AG09319 (cell line): ENCODE measurements at regions not wholly inside any gene's neighbourhood (a gene's known extent, or its start where the extent isn't known, plus 50 kb on each side); places are given as distances from the start of the nearest gene placed in this dataset.
A peak's percentile ranks its signal among the peaks of the same experiment; 100 is the strongest.
"Not testable (repeated sequence)": the region's sequence is repeated elsewhere in the genome, so short reads cannot be mapped to it uniquely, and the experiment has no call there.

Source experiments
- DNase-seq: peaks from one replicate; pipeline ENCODE4 v3.0.0-alpha.2; 2010; ENCODE audit warnings: low read depth; ENCODE audit errors: extremely low read depth
- CTCF ChIP-seq: IDR thresholded peaks from 2 replicates; pipeline ENCODE4 v1.5.1; 2011; ENCODE audit warnings: low read depth, mild to moderate bottlenecking, inconsistent platforms, low read length, moderate library complexity

GRCh38 chr15:62862717-62863116 lies 179.8 kb upstream of the TPM1 start:
- no peak for TF ChIP-seq CTCF
- DNase-seq = no peak

- DNase-seq = no peak
- no peak for TF ChIP-seq CTCF
Measured at GRCh38 chr15:62866366-62866765, 176.2 kb upstream of the TPM1 start.

- DNase-seq = no peak
- no peak for TF ChIP-seq CTCF
Measured at GRCh38 chr15:62867844-62868243, 174.7 kb upstream of the TPM1 start.

GRCh38 chr15:62868507-62868906 lies 174.0 kb upstream of the TPM1 start:
- no peak for TF ChIP-seq CTCF

GRCh38 chr15:62869116-62869515 lies 173.4 kb upstream of the TPM1 start:
- TF ChIP-seq CTCF = no peak
- no peak for DNase-seq

More at GRCh38 chr15:62868507-62868906, 174.0 kb upstream of the TPM1 start:
- peak; percentile 69 for DNase-seq

GRCh38 chr15:62870216-62870615 lies 172.3 kb upstream of the TPM1 start:
- no peak for TF ChIP-seq CTCF
- DNase-seq = no peak

- not testable (repeated sequence) for DNase-seq
Measured at GRCh38 chr15:62870701-62871100, 171.8 kb upstream of the TPM1 start.

- no peak for TF ChIP-seq CTCF
- no peak for DNase-seq
Measured at GRCh38 chr15:62873203-62873602, 169.3 kb upstream of the TPM1 start.
